ENCODE measurements at regions not wholly inside any gene's neighbourhood (a gene's known extent, or its start where the extent isn't known, plus 50 kb on each side); places are given as distances from the start of the nearest gene placed in this dataset.

GRCh38 chr1:96971849-96972602 is 250.4 kb downstream of the PTBP2 start:
- Mint-ChIP-seq H3K36me3 (ENCODE audit: low read depth) (no peaks in the 10 kb centered on the region), H3K4me1 (ENCODE audit: low read depth) (no peaks in the 10 kb centered on the region), H3K9me3 (no peaks in the 10 kb centered on the region), H3K27ac (no peak overlapping the region), H3K27me3 (peaks cover 65% of the 10 kb centered on the region), H3K4me3 (no peak overlapping the region)
- DNase-seq: no peak

- DNase-seq: no peak
- H3K4me1 Mint-ChIP-seq (ENCODE audit: low read depth): no peaks in the 10 kb centered on the region
- no peaks in the 10 kb centered on the region for H3K36me3 Mint-ChIP-seq (ENCODE audit: low read depth)
- no peak overlapping the region for H3K4me3 Mint-ChIP-seq
- peaks cover 58% of the 10 kb centered on the region for H3K27me3 Mint-ChIP-seq
- H3K27ac Mint-ChIP-seq: no peak overlapping the region
- H3K9me3 Mint-ChIP-seq: no peaks in the 10 kb centered on the region
These were observed 252.0 kb downstream of the PTBP2 start for GRCh38 chr1:96973605-96974004.

DNA sequence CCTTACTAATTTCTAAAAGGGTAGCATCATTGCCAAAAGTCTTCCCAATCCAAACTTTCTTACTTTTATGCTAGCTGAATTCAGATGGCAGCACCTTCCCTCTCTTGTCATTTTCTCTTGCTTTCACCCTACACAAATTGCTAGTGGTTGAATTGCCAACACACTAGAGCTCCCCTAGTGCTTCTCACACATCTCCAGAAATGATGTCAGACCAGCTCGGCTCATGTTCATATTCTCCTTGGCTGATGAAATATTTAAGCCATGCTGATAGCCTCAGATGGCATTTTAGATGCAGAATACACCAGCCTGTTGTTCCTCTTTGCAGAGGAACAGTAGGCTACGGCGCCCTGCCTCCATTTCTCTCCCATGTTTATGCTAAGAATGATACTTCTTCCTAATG is 256.9 kb downstream of the PTBP2 start:
- Mint-ChIP-seq H3K36me3 (ENCODE audit: low read depth) (no peaks in the 10 kb centered on the region), H3K27ac (no peak overlapping the region), H3K27me3 (peaks cover 21% of the 10 kb centered on the region), H3K9me3 (no peaks in the 10 kb centered on the region), H3K4me3 (no peak overlapping the region), H3K4me1 (ENCODE audit: low read depth) (no peaks in the 10 kb centered on the region)
- no peak for DNase-seq

- DNase-seq: no peak
- Mint-ChIP-seq H3K36me3 (ENCODE audit: low read depth) (no peaks in the 10 kb centered on the region), H3K27ac (no peak overlapping the region), H3K9me3 (no peaks in the 10 kb centered on the region), H3K4me1 (ENCODE audit: low read depth) (no peaks in the 10 kb centered on the region), H3K27me3 (peaks cover 16% of the 10 kb centered on the region), H3K4me3 (no peak overlapping the region)
These were observed 257.3 kb downstream of the PTBP2 start for GRCh38 chr1:96978901-96979300.

- H3K9me3 Mint-ChIP-seq: no peaks in the 10 kb centered on the region
- H3K4me3 Mint-ChIP-seq: no peak overlapping the region
- no peak overlapping the region for H3K27ac Mint-ChIP-seq
- peaks cover 12% of the 10 kb centered on the region for H3K27me3 Mint-ChIP-seq
- no peaks in the 10 kb centered on the region for H3K4me1 Mint-ChIP-seq (ENCODE audit: low read depth)
- no peak for DNase-seq
- H3K36me3 Mint-ChIP-seq (ENCODE audit: low read depth): no peaks in the 10 kb centered on the region
These were observed 258.0 kb downstream of the PTBP2 start for GRCh38 chr1:96979304-96980268.

DNA sequence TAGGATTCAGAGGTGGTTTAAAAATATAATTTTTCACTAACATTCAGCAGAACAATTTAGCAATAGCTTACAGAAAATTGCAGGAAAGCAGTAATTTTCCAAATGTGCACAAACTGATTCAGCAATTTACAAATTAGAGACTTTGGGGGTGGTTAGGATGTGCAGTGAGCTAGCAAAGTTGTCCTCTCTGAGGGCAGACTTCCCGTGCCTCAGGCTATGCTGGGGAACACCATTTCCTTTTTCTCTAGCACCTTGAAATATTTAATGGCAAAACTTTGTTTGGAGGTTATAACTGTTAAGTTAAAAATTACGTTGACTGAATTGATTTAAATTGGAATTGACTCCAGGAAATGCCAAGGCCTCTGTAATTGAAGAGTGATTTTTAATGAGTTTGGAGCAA is 258.9 kb downstream of the PTBP2 start:
- DNase-seq: no peak
- Mint-ChIP-seq H3K4me3 (no peak overlapping the region), H3K9me3 (peaks cover 2% of the 10 kb centered on the region), H3K36me3 (ENCODE audit: low read depth) (no peaks in the 10 kb centered on the region), H3K27me3 (peaks cover 12% of the 10 kb centered on the region), H3K27ac (no peak overlapping the region), H3K4me1 (ENCODE audit: low read depth) (no peaks in the 10 kb centered on the region)

- no peaks in the 10 kb centered on the region for H3K4me1 Mint-ChIP-seq (ENCODE audit: low read depth)
- no peak overlapping the region for H3K27ac Mint-ChIP-seq
- peaks cover 9% of the 10 kb centered on the region for H3K27me3 Mint-ChIP-seq
- H3K36me3 Mint-ChIP-seq (ENCODE audit: low read depth): no peaks in the 10 kb centered on the region
- DNase-seq: no peak
- H3K4me3 Mint-ChIP-seq: no peak overlapping the region
- peaks cover 3% of the 10 kb centered on the region for H3K9me3 Mint-ChIP-seq
These were observed 259.6 kb downstream of the PTBP2 start for GRCh38 chr1:96981181-96981580.

GRCh38 chr1:96982118-96982517 is 260.5 kb downstream of the PTBP2 start:
- Mint-ChIP-seq H3K27ac (no peak overlapping the region), H3K27me3 (peaks cover 7% of the 10 kb centered on the region), H3K36me3 (ENCODE audit: low read depth) (no peaks in the 10 kb centered on the region), H3K4me1 (ENCODE audit: low read depth) (no peaks in the 10 kb centered on the region), H3K9me3 (peaks cover 3% of the 10 kb centered on the region), H3K4me3 (no peak overlapping the region)
- no peak for DNase-seq

- no peaks in the 10 kb centered on the region for H3K4me1 Mint-ChIP-seq (ENCODE audit: low read depth)
- no peak overlapping the region for H3K4me3 Mint-ChIP-seq
- DNase-seq: no peak
- H3K9me3 Mint-ChIP-seq: peaks cover 3% of the 10 kb centered on the region
- no peaks in the 10 kb centered on the region for H3K36me3 Mint-ChIP-seq (ENCODE audit: low read depth)
- no peak overlapping the region for H3K27ac Mint-ChIP-seq
- H3K27me3 Mint-ChIP-seq: peaks cover 3% of the 10 kb centered on the region
These were observed 262.3 kb downstream of the PTBP2 start for GRCh38 chr1:96983866-96984265.

DNA sequence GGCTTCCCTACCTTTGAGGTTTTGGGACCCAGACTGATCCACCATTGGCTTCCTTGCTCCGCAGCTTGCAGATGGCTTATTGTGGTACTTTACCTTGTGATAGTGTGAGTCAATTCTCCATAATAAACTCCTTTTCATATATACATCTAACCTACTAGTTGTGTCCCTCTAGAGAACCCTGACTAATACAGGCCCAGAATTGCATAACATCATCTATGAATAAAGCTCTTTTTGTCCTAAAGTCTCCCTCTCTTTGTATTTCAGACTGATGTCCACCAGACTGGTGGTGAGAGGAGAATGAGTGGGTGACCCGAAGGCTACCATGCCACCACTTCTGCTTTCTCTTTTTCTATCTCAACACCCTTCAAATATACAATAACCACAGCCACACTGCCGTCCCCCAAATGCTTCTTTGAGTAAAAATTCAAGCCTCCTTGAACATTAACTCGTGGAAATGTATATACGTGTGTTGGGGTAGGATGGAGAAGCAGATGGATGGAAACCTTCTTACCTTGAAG is 265.7 kb downstream of the PTBP2 start:
- no peak for DNase-seq
- H3K27me3 Mint-ChIP-seq: peaks cover 3% of the 10 kb centered on the region
- no peaks in the 10 kb centered on the region for H3K4me1 Mint-ChIP-seq (ENCODE audit: low read depth)
- H3K36me3 Mint-ChIP-seq (ENCODE audit: low read depth): no peaks in the 10 kb centered on the region
- H3K4me3 Mint-ChIP-seq: no peak overlapping the region
- no peak overlapping the region for H3K27ac Mint-ChIP-seq
- peaks cover 3% of the 10 kb centered on the region for H3K9me3 Mint-ChIP-seq

DNA sequence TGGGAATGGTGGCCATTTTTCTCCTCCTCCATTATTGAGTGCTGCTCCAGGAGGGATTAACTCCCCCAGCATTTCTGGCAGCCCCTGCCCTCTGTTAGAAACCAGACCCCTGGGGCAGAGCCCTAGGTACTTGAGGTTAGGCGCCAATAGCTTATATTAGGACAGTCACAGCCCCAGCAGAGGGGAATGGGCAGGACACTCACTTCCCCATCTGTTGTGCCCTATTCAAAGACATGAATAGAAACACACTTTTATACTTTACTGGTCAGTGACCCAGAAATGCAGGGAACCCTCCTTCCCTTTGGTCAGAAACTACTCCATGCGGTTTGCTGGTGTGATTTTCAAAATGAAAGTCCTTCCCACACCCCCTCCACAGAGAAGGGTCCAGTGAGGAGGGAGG is 267.7 kb downstream of the PTBP2 start:
- no peak overlapping the region for H3K27ac Mint-ChIP-seq
- H3K9me3 Mint-ChIP-seq: peaks cover 3% of the 10 kb centered on the region
- no peaks in the 10 kb centered on the region for H3K36me3 Mint-ChIP-seq (ENCODE audit: low read depth)
- DNase-seq: no peak
- H3K4me1 Mint-ChIP-seq (ENCODE audit: low read depth): no peaks in the 10 kb centered on the region
- H3K4me3 Mint-ChIP-seq: no peak overlapping the region
- peaks cover 7% of the 10 kb centered on the region for H3K27me3 Mint-ChIP-seq

DNA sequence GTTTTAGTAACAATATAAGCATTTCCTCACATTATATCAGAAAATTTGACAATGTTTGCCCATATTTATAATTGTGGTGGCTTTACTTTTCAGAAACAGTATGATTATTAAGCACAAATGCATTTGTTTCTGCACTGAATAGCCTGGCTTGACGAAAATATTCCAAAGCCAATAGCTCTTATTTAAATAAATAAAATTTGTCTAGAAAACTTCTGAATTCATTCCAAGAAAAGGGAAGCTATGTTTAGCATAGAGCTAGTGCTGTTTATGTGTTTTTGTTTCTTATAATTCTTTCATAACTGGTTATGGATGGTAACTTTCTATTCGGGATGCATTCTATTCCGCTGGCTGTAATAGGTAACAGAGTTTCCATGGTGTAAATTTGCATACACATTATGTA is 268.6 kb downstream of the PTBP2 start:
- Mint-ChIP-seq H3K9me3 (peaks cover 3% of the 10 kb centered on the region), H3K27me3 (peaks cover 7% of the 10 kb centered on the region)
- DNase-seq: no peak

GRCh38 chr1:96991261-96991660 is 269.7 kb downstream of the PTBP2 start:
- Mint-ChIP-seq H3K27ac (no peak overlapping the region), H3K4me1 (ENCODE audit: low read depth) (no peaks in the 10 kb centered on the region), H3K36me3 (ENCODE audit: low read depth) (no peaks in the 10 kb centered on the region), H3K9me3 (no peaks in the 10 kb centered on the region), H3K4me3 (no peak overlapping the region), H3K27me3 (peaks cover 3% of the 10 kb centered on the region)
- DNase-seq: no peak

More for the DNA sequence above, 268.6 kb downstream of the PTBP2 start:
- Mint-ChIP-seq H3K4me1 (ENCODE audit: low read depth) (no peaks in the 10 kb centered on the region), H3K27ac (no peak overlapping the region), H3K36me3 (ENCODE audit: low read depth) (no peaks in the 10 kb centered on the region), H3K4me3 (no peak overlapping the region)

DNA sequence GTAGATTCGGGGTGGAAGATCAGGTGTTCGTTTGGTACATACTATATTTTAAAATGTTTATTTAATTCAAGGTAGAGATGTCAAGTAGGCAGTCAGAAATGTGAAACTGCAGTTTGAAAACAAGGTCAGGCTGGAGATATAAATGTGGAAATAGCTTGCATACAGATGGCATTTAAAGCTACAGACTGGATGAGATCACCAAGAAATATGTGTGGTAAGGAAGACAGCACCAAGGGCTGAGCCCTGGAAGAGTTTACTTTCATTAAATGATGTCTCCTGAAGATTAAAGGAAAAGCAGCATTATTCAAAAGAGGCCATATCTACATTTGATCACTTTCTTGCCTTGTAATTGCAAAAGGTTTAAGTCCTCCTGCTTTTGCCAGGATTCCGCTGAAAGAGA is 271.3 kb downstream of the PTBP2 start:
- no peak for DNase-seq
- no peak overlapping the region for H3K4me3 Mint-ChIP-seq
- no peaks in the 10 kb centered on the region for H3K9me3 Mint-ChIP-seq
- H3K36me3 Mint-ChIP-seq (ENCODE audit: low read depth): no peaks in the 10 kb centered on the region
- no peaks in the 10 kb centered on the region for H3K4me1 Mint-ChIP-seq (ENCODE audit: low read depth)
- no peak overlapping the region for H3K27ac Mint-ChIP-seq
- peaks cover 8% of the 10 kb centered on the region for H3K27me3 Mint-ChIP-seq

DNA sequence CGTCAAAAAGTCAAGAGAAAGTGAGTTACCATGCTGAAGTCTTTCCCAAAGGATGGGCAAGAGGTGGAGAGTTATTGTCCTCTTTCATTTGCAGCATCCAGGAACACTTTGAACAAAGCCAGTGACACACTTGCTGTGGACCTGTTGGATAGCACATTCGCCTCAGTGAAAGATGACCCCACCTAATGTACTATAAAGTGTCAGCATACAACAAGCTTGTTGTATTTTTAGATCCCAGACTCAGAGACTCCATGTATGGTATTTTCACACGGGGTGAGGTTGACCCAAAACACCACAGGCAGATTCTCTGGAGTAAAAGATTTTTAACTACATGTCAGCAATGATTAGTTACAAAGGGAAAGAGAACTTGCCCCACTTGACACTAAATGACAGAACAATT is 273.8 kb downstream of the PTBP2 start:
- H3K36me3 Mint-ChIP-seq (ENCODE audit: low read depth): no peaks in the 10 kb centered on the region
- no peaks in the 10 kb centered on the region for H3K9me3 Mint-ChIP-seq
- no peak overlapping the region for H3K27ac Mint-ChIP-seq
- DNase-seq: no peak
- H3K4me1 Mint-ChIP-seq (ENCODE audit: low read depth): no peaks in the 10 kb centered on the region
- H3K4me3 Mint-ChIP-seq: no peak overlapping the region
- H3K27me3 Mint-ChIP-seq: peaks cover 25% of the 10 kb centered on the region

Data from activated T-cell treated with anti-CD3 and anti-CD28 coated beads, Interleukin-2, amount 50 U/mL, for 24 hours (primary cell).